HepG2 (cell line): ENCODE measurements at regions not wholly inside any gene's neighbourhood (a gene's known extent, or its start where the extent isn't known, plus 50 kb on each side); places are given as distances from the start of the nearest gene placed in this dataset.

Source experiments
- ATAC-seq: fragments of 200-7000 bp; cut with Tn5 transposase; 3 replicates; pipeline ENCODE4 v1.9.1; 2020; ENCODE audit warnings: mild to moderate bottlenecking, moderate library complexity
- BruUV-seq: library from RNA; stranded (reverse); fragments of 400-500 nt; replicated peaks from 2 replicates; lab custom pipeline; 2021; lab: Mats Ljungman, UMichigan
- CTCF ChIA-PET: fragments of 300-600 bp; formaldehyde crosslinking; extraction: SDS; loops from one replicate; lab custom pipeline; 2021; ENCODE audit warnings: low total read pairs, inconsistent platforms, low intra/inter-chr PET ratio; lab: Yijun Ruan, JAX
- POLR2A ChIA-PET: fragments of 350-600 bp; sonication (Branson Sonifier 250); formaldehyde crosslinking; loops from one replicate; lab custom pipeline; 2020; ENCODE audit warnings: antibody characterized with exemption, inconsistent platforms; lab: Yijun Ruan, JAX
- DNase-seq: peaks from one replicate; pipeline ENCODE4 v3.0.0-alpha.2; 2015; ENCODE audit warnings: low spot score
- FAIRE-seq: peaks from 3 replicates; lab custom pipeline; 2011; peaks lifted over from hg19 to GRCh38; lab: Jason Lieb, UNC
- H2AFZ ChIP-seq: one replicate; pipeline ENCODE4 v1.6.1; 2011; ENCODE audit warnings: low read length, inconsistent platforms
- H3K27ac ChIP-seq: fragments of 300-600 bp; 3 replicates; pipeline ENCODE4 v1.8.0; 2011; ENCODE audit warnings: mixed run types, mild to moderate bottlenecking, mixed read lengths, low read length, inconsistent platforms; ENCODE audit not compliant: insufficient read depth; ENCODE audit errors: extremely low read length
- H3K27me3 ChIP-seq, 2 experiments: fragments of 200-600 bp in 1 of 2; 2 replicates in 1 of 2; 3 replicates in 1 of 2; pipeline versions ENCODE4 v1.6.0 to v1.8.0; 2011; ENCODE audit warnings: low read length in 2 of 2, mild to moderate bottlenecking in 2 of 2, moderate library complexity in 2 of 2, inconsistent platforms in 1 of 2; ENCODE audit not compliant: insufficient read depth in 2 of 2, control insufficient read depth in 1 of 2
- H3K36me3 ChIP-seq, 2 experiments: fragments of 200-600 bp in 1 of 2; replicated peaks in 1 of 2; 2 replicates in 1 of 2; 3 replicates in 1 of 2; pipeline versions ENCODE4 v1.5.1 to v1.8.0; 2011; ENCODE audit warnings: low read length in 2 of 2, inconsistent platforms in 1 of 2; ENCODE audit not compliant: insufficient read depth in 2 of 2, control insufficient read depth in 1 of 2
- H3K4me1 ChIP-seq: 2 replicates; pipeline ENCODE4 v1.5.1; 2012; ENCODE audit warnings: low read length, inconsistent platforms; ENCODE audit not compliant: insufficient read depth
- H3K4me2 ChIP-seq: 2 replicates; pipeline ENCODE4 v1.6.0; 2011; ENCODE audit warnings: low read depth, low read length, inconsistent platforms
- H3K4me3 ChIP-seq, 3 experiments: fragments of 200-600 bp in 1 of 3; sonication (generic), shearing (Covaris generic) in 1 of 3; replicated peaks in 1 of 3; 2 replicates each; pipeline ENCODE4 v1.5.1; 2011 to 2016; ENCODE audit warnings: low read length in 3 of 3, inconsistent platforms in 2 of 3, low read depth in 2 of 3, mild to moderate bottlenecking in 2 of 3, control low read depth in 1 of 3, mixed read lengths in 1 of 3; ENCODE audit not compliant: insufficient read depth in 1 of 3
- H3K79me2 ChIP-seq: one replicate; pipeline ENCODE4 v1.6.1; 2011; ENCODE audit warnings: low read length, inconsistent platforms; ENCODE audit not compliant: insufficient read depth
- H3K9ac ChIP-seq: 2 replicates; pipeline ENCODE4 v1.6.0; 2011; ENCODE audit warnings: mild to moderate bottlenecking, low read depth, low read length, inconsistent platforms; ENCODE audit not compliant: insufficient read depth
- H3K9me3 ChIP-seq: 2 replicates; pipeline ENCODE4 v1.5.1; 2012; ENCODE audit warnings: mild to moderate bottlenecking, low read length
- H4K20me1 ChIP-seq: 2 replicates; pipeline ENCODE4 v1.6.0; 2011; ENCODE audit warnings: inconsistent platforms, mild to moderate bottlenecking, low read length, moderate library complexity; ENCODE audit not compliant: insufficient read depth
- CENPX ChIP-seq: sonication (generic); formaldehyde crosslinking; IDR thresholded peaks from 2 replicates; pipeline ENCODE4 v1.9.0; 2021; ENCODE audit warnings: mild to moderate bottlenecking, missing genetic modification reagents, moderate library complexity
- EED ChIP-seq: sonication (generic); formaldehyde crosslinking; IDR thresholded peaks from 2 replicates; pipeline ENCODE4 v1.5.0; 2020; ENCODE audit warnings: mild to moderate bottlenecking, missing genetic modification reagents
- MED13 ChIP-seq: sonication (generic); formaldehyde crosslinking; IDR thresholded peaks from 2 replicates; pipeline ENCODE4 v1.5.0; 2020; ENCODE audit warnings: missing genetic modification reagents
- POGZ ChIP-seq: sonication (generic); formaldehyde crosslinking; IDR thresholded peaks from 2 replicates; pipeline ENCODE4 v1.4.0; 2020; ENCODE audit warnings: mild to moderate bottlenecking, missing genetic modification reagents
- POLR2G ChIP-seq: fragments of 200-400 bp; formaldehyde crosslinking; IDR thresholded peaks from 2 replicates; pipeline ENCODE4 v1.6.1; 2018; ENCODE audit warnings: mild to moderate bottlenecking, low read depth, low read length, moderate library complexity
- SMYD3 ChIP-seq: sonication (generic); formaldehyde crosslinking; IDR thresholded peaks from 2 replicates; pipeline ENCODE4 v1.8.1; 2023; ENCODE audit warnings: mild to moderate bottlenecking, missing genetic modification reagents
- ZBTB21 ChIP-seq: sonication (generic); formaldehyde crosslinking; IDR thresholded peaks from 2 replicates; pipeline ENCODE4 v1.4.0; 2020; ENCODE audit warnings: missing genetic modification reagents
- ZNF292 ChIP-seq: sonication (generic); formaldehyde crosslinking; IDR thresholded peaks from 2 replicates; pipeline ENCODE4 v1.8.1; 2022; ENCODE audit warnings: mild to moderate bottlenecking, low read depth, missing genetic modification reagents, borderline replicate concordance
- ZNF605 ChIP-seq: sonication (generic); formaldehyde crosslinking; IDR thresholded peaks from 2 replicates; pipeline ENCODE4 v1.8.0; 2022; ENCODE audit warnings: mild to moderate bottlenecking, missing genetic modification reagents
- WGBS: methylation state at CpG from one replicate; pipeline ENCODE4 v1.1.6; 2017; ENCODE audit warnings: low lambda C conversion rate; 5-methylcytosine and 5-hydroxymethylcytosine counted together
- in situ Hi-C: cut with HindIII; loops from 2 replicates; pipeline ENCODE4 v1.10.0; 2017; ENCODE audit warnings: low pct_unique_long_range_greater_than_20kb; ENCODE audit not compliant: extremely low pct_ligation_motif_present
- intact Hi-C: fragments of 100-400 bp; cut with micrococcal nuclease; formaldehyde crosslinking; loops from one replicate; pipeline ENCODE4 v1.10.0; 2022; ENCODE audit not compliant: unreplicated experiment
- TF ChIP-seq, protein P1 (sequence below): sonication (generic); formaldehyde crosslinking; IDR thresholded peaks from 2 replicates; pipeline ENCODE4 v1.8.1; 2022; ENCODE audit warnings: low read depth, mild to moderate bottlenecking, missing genetic modification reagents
- TF ChIP-seq, protein P2 (sequence below): IDR thresholded peaks from 2 replicates; pipeline ENCODE4 v1.6.1; 2012; ENCODE audit warnings: low read length, improper control_type of control experiment
- TF ChIP-seq, protein P3 (sequence below): sonication (generic); formaldehyde crosslinking; IDR thresholded peaks from 2 replicates; pipeline ENCODE4 v1.8.0; 2022; ENCODE audit warnings: missing genetic modification reagents, mild to moderate bottlenecking, moderate library complexity, borderline replicate concordance

DNA sequence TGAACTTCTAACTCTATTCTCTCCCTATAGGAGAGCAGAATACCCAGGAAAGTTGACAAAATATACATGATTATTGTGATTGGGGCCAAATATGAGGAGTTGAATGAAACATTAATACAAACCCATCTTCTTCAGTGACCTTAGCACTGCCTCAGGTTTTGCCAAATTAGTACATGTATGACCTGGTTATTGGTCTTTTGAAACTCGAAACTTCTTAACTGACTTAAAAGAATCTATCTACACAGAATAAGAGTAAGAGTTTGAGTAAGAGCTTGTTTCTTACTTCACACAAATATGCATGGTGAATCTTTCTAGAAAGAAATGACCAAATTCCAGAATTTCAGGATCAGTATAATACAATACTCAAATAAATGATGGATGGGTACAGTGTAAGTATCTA, 213.0 kb upstream of the GK2 start:
- H3K4me3 ChIP-seq = no peak overlapping the region
- H3K27me3 ChIP-seq = no peaks in the 10 kb centered on the region
- H3K79me2 ChIP-seq = no peaks in the 10 kb centered on the region
- H3K9ac ChIP-seq = no peak overlapping the region
- POLR2A ChIA-PET = no interaction called here
- no peak overlapping the region for H3K4me2 ChIP-seq
- no peak for DNase-seq
- H3K27ac ChIP-seq = no peak overlapping the region
- in situ Hi-C loops = no loop called here
- H4K20me1 ChIP-seq = no peaks in the 10 kb centered on the region
- 0% methylated on average over 1 of the region's 1 CpG for WGBS
- CTCF ChIA-PET = no interaction called here
- FAIRE-seq = no peak
- TF ChIP-seq, protein P1, sequence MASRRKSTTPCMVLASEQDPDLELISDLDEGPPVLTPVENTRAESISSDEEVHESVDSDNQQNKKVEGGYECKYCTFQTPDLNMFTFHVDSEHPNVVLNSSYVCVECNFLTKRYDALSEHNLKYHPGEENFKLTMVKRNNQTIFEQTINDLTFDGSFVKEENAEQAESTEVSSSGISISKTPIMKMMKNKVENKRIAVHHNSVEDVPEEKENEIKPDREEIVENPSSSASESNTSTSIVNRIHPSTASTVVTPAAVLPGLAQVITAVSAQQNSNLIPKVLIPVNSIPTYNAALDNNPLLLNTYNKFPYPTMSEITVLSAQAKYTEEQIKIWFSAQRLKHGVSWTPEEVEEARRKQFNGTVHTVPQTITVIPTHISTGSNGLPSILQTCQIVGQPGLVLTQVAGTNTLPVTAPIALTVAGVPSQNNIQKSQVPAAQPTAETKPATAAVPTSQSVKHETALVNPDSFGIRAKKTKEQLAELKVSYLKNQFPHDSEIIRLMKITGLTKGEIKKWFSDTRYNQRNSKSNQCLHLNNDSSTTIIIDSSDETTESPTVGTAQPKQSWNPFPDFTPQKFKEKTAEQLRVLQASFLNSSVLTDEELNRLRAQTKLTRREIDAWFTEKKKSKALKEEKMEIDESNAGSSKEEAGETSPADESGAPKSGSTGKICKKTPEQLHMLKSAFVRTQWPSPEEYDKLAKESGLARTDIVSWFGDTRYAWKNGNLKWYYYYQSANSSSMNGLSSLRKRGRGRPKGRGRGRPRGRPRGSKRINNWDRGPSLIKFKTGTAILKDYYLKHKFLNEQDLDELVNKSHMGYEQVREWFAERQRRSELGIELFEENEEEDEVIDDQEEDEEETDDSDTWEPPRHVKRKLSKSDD (CRISPR knock-in tag) = no peak
- TF ChIP-seq, protein P2, sequence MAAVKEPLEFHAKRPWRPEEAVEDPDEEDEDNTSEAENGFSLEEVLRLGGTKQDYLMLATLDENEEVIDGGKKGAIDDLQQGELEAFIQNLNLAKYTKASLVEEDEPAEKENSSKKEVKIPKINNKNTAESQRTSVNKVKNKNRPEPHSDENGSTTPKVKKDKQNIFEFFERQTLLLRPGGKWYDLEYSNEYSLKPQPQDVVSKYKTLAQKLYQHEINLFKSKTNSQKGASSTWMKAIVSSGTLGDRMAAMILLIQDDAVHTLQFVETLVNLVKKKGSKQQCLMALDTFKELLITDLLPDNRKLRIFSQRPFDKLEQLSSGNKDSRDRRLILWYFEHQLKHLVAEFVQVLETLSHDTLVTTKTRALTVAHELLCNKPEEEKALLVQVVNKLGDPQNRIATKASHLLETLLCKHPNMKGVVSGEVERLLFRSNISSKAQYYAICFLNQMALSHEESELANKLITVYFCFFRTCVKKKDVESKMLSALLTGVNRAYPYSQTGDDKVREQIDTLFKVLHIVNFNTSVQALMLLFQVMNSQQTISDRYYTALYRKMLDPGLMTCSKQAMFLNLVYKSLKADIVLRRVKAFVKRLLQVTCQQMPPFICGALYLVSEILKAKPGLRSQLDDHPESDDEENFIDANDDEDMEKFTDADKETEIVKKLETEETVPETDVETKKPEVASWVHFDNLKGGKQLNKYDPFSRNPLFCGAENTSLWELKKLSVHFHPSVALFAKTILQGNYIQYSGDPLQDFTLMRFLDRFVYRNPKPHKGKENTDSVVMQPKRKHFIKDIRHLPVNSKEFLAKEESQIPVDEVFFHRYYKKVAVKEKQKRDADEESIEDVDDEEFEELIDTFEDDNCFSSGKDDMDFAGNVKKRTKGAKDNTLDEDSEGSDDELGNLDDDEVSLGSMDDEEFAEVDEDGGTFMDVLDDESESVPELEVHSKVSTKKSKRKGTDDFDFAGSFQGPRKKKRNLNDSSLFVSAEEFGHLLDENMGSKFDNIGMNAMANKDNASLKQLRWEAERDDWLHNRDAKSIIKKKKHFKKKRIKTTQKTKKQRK = no peak
- TF ChIP-seq MED13 (CRISPR knock-in tag) = no peak
- TF ChIP-seq EED (CRISPR knock-in tag) = no peak
- TF ChIP-seq, protein P3, sequence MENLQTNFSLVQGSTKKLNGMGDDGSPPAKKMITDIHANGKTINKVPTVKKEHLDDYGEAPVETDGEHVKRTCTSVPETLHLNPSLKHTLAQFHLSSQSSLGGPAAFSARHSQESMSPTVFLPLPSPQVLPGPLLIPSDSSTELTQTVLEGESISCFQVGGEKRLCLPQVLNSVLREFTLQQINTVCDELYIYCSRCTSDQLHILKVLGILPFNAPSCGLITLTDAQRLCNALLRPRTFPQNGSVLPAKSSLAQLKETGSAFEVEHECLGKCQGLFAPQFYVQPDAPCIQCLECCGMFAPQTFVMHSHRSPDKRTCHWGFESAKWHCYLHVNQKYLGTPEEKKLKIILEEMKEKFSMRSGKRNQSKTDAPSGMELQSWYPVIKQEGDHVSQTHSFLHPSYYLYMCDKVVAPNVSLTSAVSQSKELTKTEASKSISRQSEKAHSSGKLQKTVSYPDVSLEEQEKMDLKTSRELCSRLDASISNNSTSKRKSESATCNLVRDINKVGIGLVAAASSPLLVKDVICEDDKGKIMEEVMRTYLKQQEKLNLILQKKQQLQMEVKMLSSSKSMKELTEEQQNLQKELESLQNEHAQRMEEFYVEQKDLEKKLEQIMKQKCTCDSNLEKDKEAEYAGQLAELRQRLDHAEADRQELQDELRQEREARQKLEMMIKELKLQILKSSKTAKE (CRISPR knock-in tag) = no peak
- no peak for TF ChIP-seq ZNF605
- TF ChIP-seq CENPX (CRISPR knock-in tag) = no peak
- TF ChIP-seq SMYD3 (CRISPR knock-in tag) = no peak
- TF ChIP-seq ZNF292 (CRISPR knock-in tag) = no peak
- no peak for TF ChIP-seq POLR2G
- TF ChIP-seq POGZ (CRISPR knock-in tag) = no peak
- TF ChIP-seq ZBTB21 (CRISPR knock-in tag) = no peak
- TF ChIP-seq, all 625 proteins: peak for 0
- no TSS peak for BruUV-seq
- intact Hi-C loops = no loop called here
- Histone ChIP-seq H3K36me3 (no peaks in the 10 kb centered on the region), H3K9me3 (no peaks in the 10 kb centered on the region), H3K4me1 (no peaks in the 10 kb centered on the region), H2AFZ (no peak overlapping the region)
- no peak for ATAC-seq
